GM23338 (cell line): ENCODE measurements at regions not wholly inside any gene's neighbourhood (a gene's known extent, or its start where the extent isn't known, plus 50 kb on each side); places are given as distances from the start of the nearest gene placed in this dataset.

ENCODE experiments used
- ATAC-seq: fragments of 200-7000 bp; cut with Tn5 transposase; 3 replicates; pipeline ENCODE4 v1.9.1; 2020
- DNase-seq: peaks from one replicate; pipeline ENCODE4 v3.0.0-alpha.2; 2015; ENCODE audit warnings: low spot score
- H2AFZ ChIP-seq: fragments of 200-600 bp; sonication (generic); 2 replicates; pipeline ENCODE4 v1.8.0; 2016; ENCODE audit warnings: antibody characterized with exemption, mild to moderate bottlenecking, moderate library complexity
- H3F3A ChIP-seq: fragments of 200-600 bp; sonication (generic); replicated peaks from 2 replicates; pipeline ENCODE4 v1.8.0; 2017; ENCODE audit warnings: antibody characterized with exemption, mixed run types, low read depth
- H3K27ac ChIP-seq: fragments of 200-600 bp; sonication (generic); 2 replicates; pipeline ENCODE4 v1.6.1; 2016; ENCODE audit warnings: low read depth
- H3K27me3 ChIP-seq: fragments of 200-600 bp; sonication (generic); 2 replicates; pipeline ENCODE4 v1.8.0; 2016; ENCODE audit warnings: mild to moderate bottlenecking, mixed run types, moderate library complexity; ENCODE audit not compliant: insufficient read depth
- H3K36me3 ChIP-seq: fragments of 200-600 bp; sonication (generic); 2 replicates; pipeline ENCODE4 v1.8.0; 2016; ENCODE audit warnings: mild to moderate bottlenecking; ENCODE audit not compliant: insufficient read depth
- H3K4me1 ChIP-seq: fragments of 200-600 bp; sonication (generic); 2 replicates; pipeline ENCODE4 v1.8.0; 2016; ENCODE audit warnings: mild to moderate bottlenecking, moderate library complexity; ENCODE audit not compliant: insufficient read depth
- H3K4me2 ChIP-seq: fragments of 200-600 bp; sonication (generic); 2 replicates; pipeline ENCODE4 v1.7.1; 2017; ENCODE audit warnings: mixed run types
- H3K4me3 ChIP-seq: fragments of 200-600 bp; sonication (generic); 2 replicates; pipeline ENCODE4 v1.6.1; 2016; ENCODE audit warnings: mixed run types
- H3K79me2 ChIP-seq: fragments of 200-600 bp; sonication (generic); replicated peaks from 2 replicates; pipeline ENCODE4 v1.8.0; 2017; ENCODE audit warnings: mild to moderate bottlenecking; ENCODE audit not compliant: insufficient read depth
- H3K9me2 ChIP-seq: fragments of 200-600 bp; sonication (generic); 2 replicates; pipeline ENCODE4 v1.8.0; 2017; ENCODE audit not compliant: insufficient read depth
- H4K20me1 ChIP-seq: fragments of 200-600 bp; sonication (generic); replicated peaks from 2 replicates; pipeline ENCODE4 v1.8.0; 2017; ENCODE audit warnings: mild to moderate bottlenecking; ENCODE audit not compliant: insufficient read depth
- H3K27ac Mint-ChIP-seq: 2 replicates; pipeline ENCODE4 v1.8.0; 2020; ENCODE audit warnings: inconsistent platforms, mild to moderate bottlenecking, moderate library complexity, mixed read lengths
- H3K27me3 Mint-ChIP-seq: 3 replicates; pipeline ENCODE4 v1.8.0; 2022; ENCODE audit warnings: low read depth, mild to moderate bottlenecking, moderate library complexity, mixed read lengths, inconsistent platforms; ENCODE audit not compliant: insufficient read depth, poor library complexity
- H3K36me3 Mint-ChIP-seq: 3 replicates; pipeline ENCODE4 v1.8.0; 2021; ENCODE audit warnings: low read depth, mild to moderate bottlenecking, inconsistent platforms, moderate library complexity, mixed read lengths
- H3K4me1 Mint-ChIP-seq: 3 replicates; pipeline ENCODE4 v1.8.0; 2020; ENCODE audit warnings: mild to moderate bottlenecking, inconsistent platforms, mixed read lengths
- H3K4me3 Mint-ChIP-seq: 3 replicates; pipeline ENCODE4 v1.8.0; 2021; ENCODE audit warnings: moderate library complexity, mild to moderate bottlenecking, inconsistent platforms, mixed read lengths
- H3K9me3 Mint-ChIP-seq: 3 replicates; pipeline ENCODE4 v1.8.0; 2020; ENCODE audit warnings: moderate library complexity, mild to moderate bottlenecking, inconsistent platforms, mixed read lengths
- CREB1 ChIP-seq: fragments of 250-450 bp; sonication (Bioruptor Pico); IDR thresholded peaks from 2 replicates; pipeline ENCODE4 v1.5.0; 2020; ENCODE audit warnings: low read depth, mild to moderate bottlenecking, moderate library complexity
- ETS1 ChIP-seq: IDR thresholded peaks from 2 replicates; pipeline ENCODE4 v1.6.1; 2016; ENCODE audit warnings: antibody characterized with exemption
- EZH2 ChIP-seq: fragments of 200-600 bp; sonication (generic); IDR thresholded peaks from one replicate; pipeline ENCODE4 v1.8.0; 2017; ENCODE audit warnings: antibody characterized with exemption, mild to moderate bottlenecking, low read depth; ENCODE audit not compliant: unreplicated experiment
- EZH2phosphoT487 ChIP-seq: fragments of 200-600 bp; sonication (generic); IDR thresholded peaks from one replicate; pipeline ENCODE4 v1.8.1; 2018; ENCODE audit warnings: antibody characterized with exemption; ENCODE audit not compliant: unreplicated experiment
- JUNB ChIP-seq: IDR thresholded peaks from one replicate; pipeline ENCODE4 v1.6.1; 2016; ENCODE audit warnings: antibody characterized with exemption; ENCODE audit not compliant: unreplicated experiment
- NANOG ChIP-seq: IDR thresholded peaks from 2 replicates; pipeline ENCODE4 v1.6.1; 2016; ENCODE audit warnings: antibody characterized with exemption, borderline replicate concordance
- POLR2AphosphoS5 ChIP-seq: IDR thresholded peaks from 2 replicates; pipeline ENCODE4 v1.6.1; 2016; ENCODE audit warnings: antibody characterized with exemption, low read depth
- STAT1 ChIP-seq: IDR thresholded peaks from one replicate; pipeline ENCODE4 v1.6.1; 2016; ENCODE audit warnings: antibody characterized with exemption; ENCODE audit not compliant: unreplicated experiment
- ZNF331 ChIP-seq: fragments of 250-450 bp; sonication (Bioruptor Pico); IDR thresholded peaks from 2 replicates; pipeline ENCODE4 v1.5.0; 2020; ENCODE audit warnings: low read depth, mild to moderate bottlenecking, moderate library complexity
- ZNF462 ChIP-seq: fragments of 250-450 bp; sonication (Bioruptor Pico); IDR thresholded peaks from 2 replicates; pipeline ENCODE4 v1.5.0; 2020; ENCODE audit warnings: mild to moderate bottlenecking, moderate library complexity
- TF ChIP-seq, protein P1 (sequence below): IDR thresholded peaks from one replicate; pipeline ENCODE4 v1.6.1; 2018; ENCODE audit warnings: antibody characterized with exemption; ENCODE audit not compliant: unreplicated experiment

DNA sequence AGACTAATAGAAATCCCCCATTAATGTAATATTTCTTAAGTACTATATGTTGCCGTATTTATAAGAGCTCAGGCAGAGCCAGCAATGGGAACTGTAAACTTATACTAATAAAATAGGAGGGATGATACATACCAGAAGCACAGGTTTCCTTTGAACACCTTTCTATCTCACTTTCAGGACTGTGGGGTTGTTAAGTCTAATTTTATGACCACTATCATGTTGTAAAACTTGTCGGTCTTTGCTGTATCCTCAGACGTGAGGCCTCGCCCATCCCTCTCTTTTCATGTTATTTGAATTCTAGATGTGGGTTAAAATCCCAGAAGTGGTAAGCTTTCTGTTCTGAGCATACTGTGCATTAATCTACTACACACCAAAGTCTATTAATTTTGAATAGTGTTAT, 1083.5 kb upstream of the TENM4 start:
- Histone ChIP-seq H3K36me3 (no peaks in the 10 kb centered on the region), H4K20me1 (no peaks in the 10 kb centered on the region), H3K27ac (no peak overlapping the region), H3F3A (no peaks in the 10 kb centered on the region), H2AFZ (no peak overlapping the region), H3K4me2 (no peak overlapping the region), H3K4me1 (no peaks in the 10 kb centered on the region), H3K4me3 (no peak overlapping the region), H3K27me3 (no peaks in the 10 kb centered on the region), H3K79me2 (no peaks in the 10 kb centered on the region), H3K9me2 (no peaks in the 10 kb centered on the region)
- no peak for TF ChIP-seq ETS1
- H3K27me3 Mint-ChIP-seq, result no peaks in the 10 kb centered on the region
- H3K4me3 Mint-ChIP-seq, result no peak overlapping the region
- DNase-seq, result no peak
- no peak overlapping the region for H3K27ac Mint-ChIP-seq
- H3K9me3 Mint-ChIP-seq, result no peaks in the 10 kb centered on the region
- ATAC-seq, result no peak
- H3K4me1 Mint-ChIP-seq, result no peaks in the 10 kb centered on the region
- no peaks in the 10 kb centered on the region for H3K36me3 Mint-ChIP-seq

DNA sequence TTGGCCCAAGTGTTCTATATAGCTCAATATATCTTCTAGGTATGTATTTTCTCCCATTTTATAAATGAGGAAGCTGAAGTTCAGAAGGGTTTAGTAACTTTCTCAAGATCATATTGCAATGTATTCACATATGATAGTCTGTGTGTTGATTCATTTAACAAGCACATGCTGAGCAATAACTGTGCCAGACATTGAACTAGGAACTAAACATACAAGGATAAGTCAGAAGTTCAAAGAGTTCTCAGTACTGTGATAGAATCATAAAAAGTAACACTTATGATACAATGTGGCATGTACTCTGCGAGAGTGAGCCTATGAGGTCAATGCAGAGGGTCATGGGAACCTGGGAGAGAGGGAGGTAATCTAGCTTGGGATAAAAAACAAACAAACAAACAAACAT, 1082.2 kb upstream of the TENM4 start:
- no peaks in the 10 kb centered on the region for H3K27me3 Mint-ChIP-seq
- Histone ChIP-seq H3K4me3 (no peak overlapping the region), H3K27me3 (no peaks in the 10 kb centered on the region), H2AFZ (no peak overlapping the region), H3K36me3 (no peaks in the 10 kb centered on the region), H3K27ac (no peak overlapping the region), H4K20me1 (no peaks in the 10 kb centered on the region), H3K4me1 (no peaks in the 10 kb centered on the region), H3K4me2 (no peak overlapping the region), H3K79me2 (no peaks in the 10 kb centered on the region), H3F3A (no peaks in the 10 kb centered on the region), H3K9me2 (no peaks in the 10 kb centered on the region)
- no peaks in the 10 kb centered on the region for H3K36me3 Mint-ChIP-seq
- DNase-seq, result no peak
- H3K4me1 Mint-ChIP-seq, result no peaks in the 10 kb centered on the region
- no peak overlapping the region for H3K27ac Mint-ChIP-seq
- H3K4me3 Mint-ChIP-seq, result no peak overlapping the region
- ATAC-seq, result no peak
- H3K9me3 Mint-ChIP-seq, result no peaks in the 10 kb centered on the region
- TF ChIP-seq STAT1 (no peak), ZNF462 (CRISPR knock-in tag) (no peak), NANOG (no peak), JUNB (no peak), ZNF331 (CRISPR knock-in tag) (no peak), CREB1 (CRISPR knock-in tag) (no peak), ETS1 (no peak), EZH2 (no peak), EZH2phosphoT487 (no peak), POLR2AphosphoS5 (no peak)
- TF ChIP-seq, protein P1, sequence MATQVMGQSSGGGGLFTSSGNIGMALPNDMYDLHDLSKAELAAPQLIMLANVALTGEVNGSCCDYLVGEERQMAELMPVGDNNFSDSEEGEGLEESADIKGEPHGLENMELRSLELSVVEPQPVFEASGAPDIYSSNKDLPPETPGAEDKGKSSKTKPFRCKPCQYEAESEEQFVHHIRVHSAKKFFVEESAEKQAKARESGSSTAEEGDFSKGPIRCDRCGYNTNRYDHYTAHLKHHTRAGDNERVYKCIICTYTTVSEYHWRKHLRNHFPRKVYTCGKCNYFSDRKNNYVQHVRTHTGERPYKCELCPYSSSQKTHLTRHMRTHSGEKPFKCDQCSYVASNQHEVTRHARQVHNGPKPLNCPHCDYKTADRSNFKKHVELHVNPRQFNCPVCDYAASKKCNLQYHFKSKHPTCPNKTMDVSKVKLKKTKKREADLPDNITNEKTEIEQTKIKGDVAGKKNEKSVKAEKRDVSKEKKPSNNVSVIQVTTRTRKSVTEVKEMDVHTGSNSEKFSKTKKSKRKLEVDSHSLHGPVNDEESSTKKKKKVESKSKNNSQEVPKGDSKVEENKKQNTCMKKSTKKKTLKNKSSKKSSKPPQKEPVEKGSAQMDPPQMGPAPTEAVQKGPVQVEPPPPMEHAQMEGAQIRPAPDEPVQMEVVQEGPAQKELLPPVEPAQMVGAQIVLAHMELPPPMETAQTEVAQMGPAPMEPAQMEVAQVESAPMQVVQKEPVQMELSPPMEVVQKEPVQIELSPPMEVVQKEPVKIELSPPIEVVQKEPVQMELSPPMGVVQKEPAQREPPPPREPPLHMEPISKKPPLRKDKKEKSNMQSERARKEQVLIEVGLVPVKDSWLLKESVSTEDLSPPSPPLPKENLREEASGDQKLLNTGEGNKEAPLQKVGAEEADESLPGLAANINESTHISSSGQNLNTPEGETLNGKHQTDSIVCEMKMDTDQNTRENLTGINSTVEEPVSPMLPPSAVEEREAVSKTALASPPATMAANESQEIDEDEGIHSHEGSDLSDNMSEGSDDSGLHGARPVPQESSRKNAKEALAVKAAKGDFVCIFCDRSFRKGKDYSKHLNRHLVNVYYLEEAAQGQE, result no peak
